Loucy (cell line): ENCODE measurements at regions not wholly inside any gene's neighbourhood (a gene's known extent, or its start where the extent isn't known, plus 50 kb on each side); places are given as distances from the start of the nearest gene placed in this dataset.

ENCODE experiments used
- H2AFZ ChIP-seq: fragments of 200-600 bp; sonication (generic); 2 replicates; pipeline ENCODE4 v1.6.0; 2016; ENCODE audit warnings: antibody characterized with exemption, mild to moderate bottlenecking, low read length, moderate library complexity
- H3F3A ChIP-seq: fragments of 200-600 bp; 2 replicates; pipeline ENCODE4 v1.6.0; 2016; ENCODE audit warnings: antibody characterized with exemption, low read depth, mild to moderate bottlenecking
- H3K27me3 ChIP-seq: fragments of 200-600 bp; sonication (generic); 2 replicates; pipeline ENCODE4 v1.6.1; 2014; ENCODE audit warnings: low read length, mild to moderate bottlenecking; ENCODE audit not compliant: insufficient read depth, poor library complexity, severe bottlenecking
- H3K36me3 ChIP-seq: fragments of 200-600 bp; sonication (generic); 2 replicates; pipeline ENCODE4 v1.6.1; 2016; ENCODE audit warnings: low read length; ENCODE audit not compliant: insufficient read depth
- H3K4me1 ChIP-seq: fragments of 200-600 bp; sonication (generic); 2 replicates; pipeline ENCODE4 v1.5.1; 2014; ENCODE audit warnings: low read length, mild to moderate bottlenecking; ENCODE audit not compliant: insufficient read depth, poor library complexity, severe bottlenecking
- H3K4me2 ChIP-seq: fragments of 200-600 bp; sonication (generic); 2 replicates; pipeline ENCODE4 v1.6.0; 2014; ENCODE audit warnings: antibody characterized with exemption, low read length, low read depth, mild to moderate bottlenecking; ENCODE audit not compliant: poor library complexity, severe bottlenecking
- H3K4me3 ChIP-seq: fragments of 200-600 bp; sonication (generic); 2 replicates; pipeline ENCODE4 v1.5.1; 2014; ENCODE audit warnings: low read length, mild to moderate bottlenecking, mixed read lengths; ENCODE audit not compliant: poor library complexity, severe bottlenecking
- H3K79me2 ChIP-seq: fragments of 200-600 bp; sonication (generic); 2 replicates; pipeline ENCODE4 v1.6.1; 2014; ENCODE audit warnings: low read length; ENCODE audit not compliant: insufficient read depth
- H3K9ac ChIP-seq: fragments of 200-600 bp; sonication (generic); 2 replicates; pipeline ENCODE4 v1.6.0; 2014; ENCODE audit warnings: mild to moderate bottlenecking, low read depth, low read length, moderate library complexity; ENCODE audit not compliant: poor library complexity, severe bottlenecking
- H3K9me2 ChIP-seq: fragments of 200-600 bp; sonication (generic); replicated peaks from 2 replicates; pipeline ENCODE4 v1.6.1; 2016; ENCODE audit warnings: low read depth, low read length, mixed read lengths
- H3K9me3 ChIP-seq: fragments of 200-600 bp; sonication (generic); 2 replicates; pipeline ENCODE4 v1.6.1; 2014; ENCODE audit warnings: mild to moderate bottlenecking, antibody characterized with exemption, low read length, low read depth; ENCODE audit not compliant: insufficient read depth
- H4K20me1 ChIP-seq: fragments of 200-600 bp; sonication (generic); 2 replicates; pipeline ENCODE4 v1.6.0; 2014; ENCODE audit warnings: antibody characterized with exemption, low read length, mild to moderate bottlenecking; ENCODE audit not compliant: insufficient read depth, poor library complexity, severe bottlenecking
- EZH2phosphoT487 ChIP-seq: fragments of 200-600 bp; IDR thresholded peaks from 2 replicates; pipeline ENCODE4 v1.6.1; 2018; ENCODE audit warnings: antibody characterized with exemption, mild to moderate bottlenecking, moderate library complexity, borderline replicate concordance
- TF ChIP-seq, protein P1 (sequence below): fragments of 200-600 bp; sonication (generic); conservative IDR thresholded peaks from 2 replicates; pipeline ENCODE4 v1.5.1; 2014; ENCODE audit warnings: mild to moderate bottlenecking, antibody characterized with exemption, low read length

DNA sequence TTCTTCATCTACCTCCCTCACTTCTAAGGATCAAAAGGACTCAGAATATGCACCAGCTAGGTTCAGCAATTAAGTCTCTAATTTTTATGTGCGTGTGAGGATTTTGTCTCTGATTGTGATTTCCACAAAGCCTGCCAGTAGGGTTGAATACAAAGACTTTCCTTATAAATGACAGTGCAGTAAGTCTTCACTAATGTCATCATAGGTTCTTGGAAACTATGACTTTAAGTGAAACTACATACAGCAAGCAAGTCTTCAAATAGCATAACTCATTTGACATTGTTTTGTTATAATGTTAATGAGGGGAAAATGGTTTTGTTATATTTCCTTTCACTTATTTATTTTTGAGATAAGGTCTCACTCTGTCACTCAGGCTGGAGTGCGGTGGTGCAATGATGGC lies 526.3 kb upstream of the DCC start:
- Histone ChIP-seq H4K20me1 (no peaks in the 10 kb centered on the region), H3K27me3 (no peaks in the 10 kb centered on the region), H3K9me3 (no peaks in the 10 kb centered on the region), H3K4me1 (no peaks in the 10 kb centered on the region), H3K9ac (no peak overlapping the region), H3K9me2 (no peaks in the 10 kb centered on the region), H3K36me3 (no peaks in the 10 kb centered on the region), H3K4me3 (no peak overlapping the region), H2AFZ (no peak overlapping the region), H3F3A (no peaks in the 10 kb centered on the region), H3K4me2 (no peak overlapping the region), H3K79me2 (no peaks in the 10 kb centered on the region)
- TF ChIP-seq EZH2phosphoT487: no peak
- TF ChIP-seq, protein P1, sequence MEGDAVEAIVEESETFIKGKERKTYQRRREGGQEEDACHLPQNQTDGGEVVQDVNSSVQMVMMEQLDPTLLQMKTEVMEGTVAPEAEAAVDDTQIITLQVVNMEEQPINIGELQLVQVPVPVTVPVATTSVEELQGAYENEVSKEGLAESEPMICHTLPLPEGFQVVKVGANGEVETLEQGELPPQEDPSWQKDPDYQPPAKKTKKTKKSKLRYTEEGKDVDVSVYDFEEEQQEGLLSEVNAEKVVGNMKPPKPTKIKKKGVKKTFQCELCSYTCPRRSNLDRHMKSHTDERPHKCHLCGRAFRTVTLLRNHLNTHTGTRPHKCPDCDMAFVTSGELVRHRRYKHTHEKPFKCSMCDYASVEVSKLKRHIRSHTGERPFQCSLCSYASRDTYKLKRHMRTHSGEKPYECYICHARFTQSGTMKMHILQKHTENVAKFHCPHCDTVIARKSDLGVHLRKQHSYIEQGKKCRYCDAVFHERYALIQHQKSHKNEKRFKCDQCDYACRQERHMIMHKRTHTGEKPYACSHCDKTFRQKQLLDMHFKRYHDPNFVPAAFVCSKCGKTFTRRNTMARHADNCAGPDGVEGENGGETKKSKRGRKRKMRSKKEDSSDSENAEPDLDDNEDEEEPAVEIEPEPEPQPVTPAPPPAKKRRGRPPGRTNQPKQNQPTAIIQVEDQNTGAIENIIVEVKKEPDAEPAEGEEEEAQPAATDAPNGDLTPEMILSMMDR: no peak

- H3K4me2 ChIP-seq: no peak overlapping the region
Observed at GRCh38 chr18:51821610-51822009, 518.4 kb upstream of the DCC start.

GRCh38 chr18:51824746-51825145 lies 515.3 kb upstream of the DCC start:
- Histone ChIP-seq H3K9me2 (no peaks in the 10 kb centered on the region), H3K79me2 (no peaks in the 10 kb centered on the region), H2AFZ (no peak overlapping the region), H3F3A (no peaks in the 10 kb centered on the region), H3K9ac (no peak overlapping the region), H3K36me3 (no peaks in the 10 kb centered on the region), H4K20me1 (no peaks in the 10 kb centered on the region), H3K4me2 (no peak overlapping the region), H3K9me3 (no peaks in the 10 kb centered on the region; the same call in 1 of the 2 replicates), H3K4me1 (no peaks in the 10 kb centered on the region), H3K27me3 (no peaks in the 10 kb centered on the region), H3K4me3 (no peak overlapping the region)
- TF ChIP-seq, protein P1: no peak
- TF ChIP-seq EZH2phosphoT487: no peak

More at GRCh38 chr18:51821610-51822009, 518.4 kb upstream of the DCC start:
- no peaks in the 10 kb centered on the region; the same call in 1 of the 2 replicates for H3K9me3 ChIP-seq
- H3K36me3 ChIP-seq: no peaks in the 10 kb centered on the region
- no peaks in the 10 kb centered on the region for H3K4me1 ChIP-seq
- no peaks in the 10 kb centered on the region for H4K20me1 ChIP-seq
- no peaks in the 10 kb centered on the region for H3K27me3 ChIP-seq
- H3K9me2 ChIP-seq: no peaks in the 10 kb centered on the region
- H3F3A ChIP-seq: no peaks in the 10 kb centered on the region
- no peak overlapping the region for H2AFZ ChIP-seq
- H3K9ac ChIP-seq: no peak overlapping the region
- H3K79me2 ChIP-seq: no peaks in the 10 kb centered on the region
- H3K4me3 ChIP-seq: no peak overlapping the region
- no peak for TF ChIP-seq EZH2phosphoT487
- TF ChIP-seq, protein P1: no peak
